Body of pancreas (tissue), 4 donors: ENCODE measurements at regions not wholly inside any gene's neighbourhood (a gene's known extent, or its start where the extent isn't known, plus 50 kb on each side); places are given as distances from the start of the nearest gene placed in this dataset.
"Not testable (repeated sequence)": the region's sequence is repeated elsewhere in the genome, so short reads cannot be mapped to it uniquely, and the experiment has no call there.

Experiments used
- ATAC-seq: fragments of 150-250 bp; one replicate; pipeline ENCODE4 v1.9.1; 2016
- DNase-seq, 4 donors: peaks; one replicate each; pipeline ENCODE4 v3.0.0-alpha.2; 2019
- H3K27ac ChIP-seq, 4 donors: fragments of 200-600 bp; sonication (generic); 1 replicate in 3 of 4; 2 replicates in 1 of 4; pipeline versions ENCODE4 v1.5.1 to v1.6.1; 2016 to 2019; ENCODE audit warnings: mild to moderate bottlenecking in 1 of 4, mixed read lengths in 1 of 4, moderate library complexity in 1 of 4
- H3K27me3 ChIP-seq, 2 donors: fragments of 200-600 bp; sonication (generic); one replicate each; pipeline ENCODE4 v1.6.0; 2016; ENCODE audit warnings: mild to moderate bottlenecking in 1 of 2
- H3K36me3 ChIP-seq, 2 donors: fragments of 200-600 bp; sonication (generic); replicated peaks in 1 of 2; 2 replicates each; pipeline ENCODE4 v1.5.1; 2016; ENCODE audit warnings: low read depth in 2 of 2; ENCODE audit not compliant: insufficient read depth in 1 of 2
- H3K4me1 ChIP-seq: fragments of 200-600 bp; sonication (generic); one replicate; pipeline ENCODE4 v1.6.0; 2016
- H3K4me3 ChIP-seq, 2 donors: fragments of 200-600 bp; sonication (generic); 1 replicate in 1 of 2; 2 replicates in 1 of 2; pipeline ENCODE4 v1.5.1; 2016 to 2019
- H3K9me3 ChIP-seq, 3 donors: fragments of 200-600 bp; sonication (generic); 1 replicate in 2 of 3; 2 replicates in 1 of 3; pipeline ENCODE4 v1.5.1; 2016
- CTCF ChIP-seq, 7 experiments: fragments of 450-650 bp in 4 of 7; fragments of 200-600 bp in 3 of 7; sonication (generic) in 3 of 7; IDR thresholded peaks; one replicate each; pipeline ENCODE4 v1.5.1; 2016 to 2019; ENCODE audit warnings: antibody characterized with exemption in 7 of 7
- POLR2A ChIP-seq, 3 donors: fragments of 450-650 bp; IDR thresholded peaks; one replicate each; pipeline ENCODE4 v1.6.1; 2016; ENCODE audit warnings: antibody characterized with exemption in 3 of 3, mild to moderate bottlenecking in 2 of 3
- WGBS, 2 donors: methylation state at CpG; one replicate each; pipeline ENCODE4 v1.1.5; 2017; 5-methylcytosine and 5-hydroxymethylcytosine counted together
- intact Hi-C: fragments of 100-400 bp; cut with DNase I; formaldehyde crosslinking; loops from one replicate; pipeline ENCODE4 v1.15.1; 2023

- Histone ChIP-seq H3K36me3 (no peaks in the 10 kb centered on the region), H3K4me3 (no peak overlapping the region), H3K4me1 (no peaks in the 10 kb centered on the region), H3K27me3 (no peaks in the 10 kb centered on the region), H3K9me3 (no peaks in the 10 kb centered on the region), H3K27ac (no peak overlapping the region)
- intact Hi-C loops = no loop called here
- TF ChIP-seq POLR2A (IDR thresholded peaks at IDR 0.05) = no peak
- no peak for TF ChIP-seq CTCF (IDR thresholded peaks at IDR 0.05)
- DNase-seq (no peak), ATAC-seq (no peak)
- WGBS, 2 donors = 92 to 95% methylated on average over 8 of the region's 8 CpGs
Observed at GRCh38 chr5:17099946-17100345, 117.5 kb upstream of the BASP1 start.

DNA sequence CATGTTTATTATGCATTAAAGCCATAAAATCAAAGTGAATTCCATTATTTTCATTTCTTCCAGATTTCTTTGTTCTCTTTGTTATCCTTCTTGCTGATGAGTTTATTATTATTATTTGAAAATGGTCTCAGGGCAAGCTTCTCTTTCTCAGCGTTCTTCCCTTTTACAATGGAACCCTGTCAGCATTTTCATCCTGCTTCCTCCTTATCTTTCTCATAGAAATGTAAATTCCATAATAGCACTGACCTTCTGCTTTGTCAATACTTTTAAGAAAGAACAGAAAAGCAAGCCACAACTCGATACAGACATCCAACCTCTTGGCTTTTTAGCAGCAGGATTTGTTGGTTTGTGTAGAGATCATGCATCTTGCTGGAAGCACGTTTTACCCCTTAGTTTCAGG is 114.0 kb upstream of the BASP1 start:
- ATAC-seq (no peak), DNase-seq (no peak)
- WGBS, 2 donors = 23 to 43% methylated on average over 3 of the region's 3 CpGs
- intact Hi-C loops = no loop called here
- H3K4me3 ChIP-seq = no peak overlapping the region
- no peaks in the 10 kb centered on the region for H3K4me1 ChIP-seq
- no peak overlapping the region for H3K27ac ChIP-seq
- no peaks in the 10 kb centered on the region for H3K9me3 ChIP-seq
- no peak for TF ChIP-seq POLR2A (IDR thresholded peaks at IDR 0.05)
- no peak for TF ChIP-seq CTCF (IDR thresholded peaks at IDR 0.05)
- no peaks in the 10 kb centered on the region for H3K27me3 ChIP-seq
- H3K36me3 ChIP-seq = no peaks in the 10 kb centered on the region

DNA sequence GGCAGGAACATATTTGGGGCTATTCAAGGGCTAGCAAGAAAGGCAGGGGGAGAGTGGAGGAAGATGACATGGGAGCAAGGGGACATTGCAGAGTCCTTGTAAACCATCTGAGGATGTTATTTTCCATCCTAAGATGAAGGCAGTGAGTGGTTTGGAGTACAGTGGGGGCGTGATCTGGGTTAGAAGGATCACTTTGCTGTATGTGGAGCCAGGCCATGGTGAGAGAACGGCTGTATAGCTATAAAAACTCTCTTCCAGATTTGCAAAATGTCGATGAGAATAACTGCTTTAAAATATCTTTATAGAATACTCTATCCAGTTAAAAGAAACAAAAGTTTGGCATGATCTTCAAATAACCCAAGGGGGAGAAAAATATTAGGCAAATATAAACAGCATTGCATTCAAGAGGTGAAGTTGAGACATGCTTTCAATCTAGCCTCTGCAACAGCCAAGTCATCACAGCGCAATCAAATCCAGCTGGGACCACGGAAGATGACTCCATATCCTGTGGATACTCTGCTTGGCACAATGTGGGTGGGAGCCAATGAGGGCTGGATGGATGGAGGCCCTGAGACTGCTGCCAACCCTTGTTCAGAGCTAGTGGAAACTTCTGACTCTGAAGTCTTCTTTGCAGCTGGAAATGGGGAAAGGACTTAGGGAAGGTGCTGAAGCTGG is 111.5 kb upstream of the BASP1 start:
- WGBS, 2 donors = 70 to 84% methylated on average over 5 of the region's 5 CpGs
- TF ChIP-seq CTCF (IDR thresholded peaks at IDR 0.05) = no peak
- no peak for TF ChIP-seq POLR2A (IDR thresholded peaks at IDR 0.05)
- Histone ChIP-seq H3K36me3 (no peaks in the 10 kb centered on the region), H3K4me1 (no peaks in the 10 kb centered on the region), H3K27me3 (no peaks in the 10 kb centered on the region), H3K9me3 (no peaks in the 10 kb centered on the region), H3K4me3 (no peak overlapping the region), H3K27ac (no peak overlapping the region)
- intact Hi-C loops = no loop called here
- DNase-seq = no peak
- ATAC-seq = no peak

- H3K4me1 ChIP-seq = no peaks in the 10 kb centered on the region
- ATAC-seq (no peak), DNase-seq (no peak)
- H3K27ac ChIP-seq = no peak overlapping the region
- H3K4me3 ChIP-seq = no peak overlapping the region
- no peak for TF ChIP-seq POLR2A (IDR thresholded peaks at IDR 0.05)
- no peak for TF ChIP-seq CTCF (IDR thresholded peaks at IDR 0.05)
- no peaks in the 10 kb centered on the region for H3K27me3 ChIP-seq
- WGBS, 2 donors = 74 to 79% methylated on average over 4 of the region's 4 CpGs
- intact Hi-C loops = no loop called here
- no peaks in the 10 kb centered on the region for H3K36me3 ChIP-seq
- no peaks in the 10 kb centered on the region for H3K9me3 ChIP-seq
Observed at GRCh38 chr5:17106521-17106920, 110.9 kb upstream of the BASP1 start.

GRCh38 chr5:17112091-17112716 is 105.2 kb upstream of the BASP1 start:
- ATAC-seq, H3K27ac ChIP-seq: not testable (repeated sequence)
- WGBS, 2 donors = 59 to 64% methylated on average over 3 of the region's 3 CpGs

More at GRCh38 chr5:17112091-17112716, 105.2 kb upstream of the BASP1 start:
- H3K36me3 ChIP-seq, H3K9me3 ChIP-seq, DNase-seq, H3K27me3 ChIP-seq, H3K4me3 ChIP-seq, intact Hi-C loops: not testable (repeated sequence)
- peaks cover 21% of the 10 kb centered on the region for H3K4me1 ChIP-seq
